GM12864 (cell line): ENCODE measurements at regions not wholly inside any gene's neighbourhood (a gene's known extent, or its start where the extent isn't known, plus 50 kb on each side); places are given as distances from the start of the nearest gene placed in this dataset.

Experiments
- DNase-seq: peaks from one replicate; pipeline ENCODE4 v3.0.0-alpha.2; 2011; ENCODE audit warnings: low read depth
- H3K4me3 ChIP-seq: 2 replicates; pipeline ENCODE4 v1.5.1; 2011; ENCODE audit warnings: mild to moderate bottlenecking, low read depth, low read length, control low read depth
- CTCF ChIP-seq: IDR thresholded peaks from 2 replicates; pipeline ENCODE4 v1.5.1; 2011; ENCODE audit warnings: low read depth, mild to moderate bottlenecking, moderate library complexity, low read length, control low read depth, inconsistent platforms; ENCODE audit errors: missing control alignments

- no peak overlapping the region for H3K4me3 ChIP-seq
- TF ChIP-seq CTCF, result no peak
- DNase-seq, result no peak
These were observed 82.8 kb downstream of the SPATA19 start for GRCh38 chr11:133762538-133762937.

- DNase-seq, result no peak
- no peak for TF ChIP-seq CTCF
- no peak overlapping the region for H3K4me3 ChIP-seq
These were observed 92.2 kb downstream of the SPATA19 start for GRCh38 chr11:133753150-133753549.

- DNase-seq, result no peak
- TF ChIP-seq CTCF, result no peak
- no peak overlapping the region for H3K4me3 ChIP-seq
These were observed 95.5 kb downstream of the SPATA19 start for GRCh38 chr11:133749841-133750240.

- TF ChIP-seq CTCF, result no peak
- DNase-seq, result no peak
- H3K4me3 ChIP-seq, result no peak overlapping the region
These were observed 97.9 kb downstream of the SPATA19 start for GRCh38 chr11:133747409-133747808.

GRCh38 chr11:133746663-133747306, 98.5 kb downstream of the SPATA19 start:
- no peak for DNase-seq
- H3K4me3 ChIP-seq, result no peak overlapping the region
- TF ChIP-seq CTCF, result no peak

GRCh38 chr11:133745791-133746190, 99.5 kb downstream of the SPATA19 start:
- DNase-seq, result no peak
- no peak overlapping the region for H3K4me3 ChIP-seq
- no peak for TF ChIP-seq CTCF

GRCh38 chr11:133742353-133742752, 103.0 kb downstream of the SPATA19 start:
- TF ChIP-seq CTCF, result no peak
- DNase-seq, result no peak

More at GRCh38 chr11:133742353-133742752, 103.0 kb downstream of the SPATA19 start:
- no peak overlapping the region for H3K4me3 ChIP-seq
